BJ (cell line): ENCODE measurements at regions not wholly inside any gene's neighbourhood (a gene's known extent, or its start where the extent isn't known, plus 50 kb on each side); places are given as distances from the start of the nearest gene placed in this dataset.

Experiments used
- CTCF ChIA-PET: fragments of 350-600 bp; formaldehyde crosslinking; extraction: SDS; loops from one replicate; lab custom pipeline; 2021; ENCODE audit warnings: antibody characterized with exemption, inconsistent platforms; lab: Yijun Ruan, JAX
- POLR2A ChIA-PET: fragments of 300-600 bp; sonication (Branson Sonifier 250); formaldehyde crosslinking; extraction: SDS; loops from one replicate; lab custom pipeline; 2021; ENCODE audit warnings: antibody characterized with exemption; lab: Charles Lee
- DNase-seq: peaks from one replicate; pipeline ENCODE4 v3.0.0-alpha.2; 2011; ENCODE audit warnings: low read depth
- H3K27me3 ChIP-seq: 2 replicates; pipeline ENCODE4 v1.6.0; 2011; ENCODE audit warnings: low read length; ENCODE audit not compliant: control insufficient read depth, insufficient read depth
- H3K36me3 ChIP-seq: 2 replicates; pipeline ENCODE4 v1.5.1; 2011; ENCODE audit warnings: low read length; ENCODE audit not compliant: control insufficient read depth, insufficient read depth
- H3K4me3 ChIP-seq: 2 replicates; pipeline ENCODE4 v1.5.1; 2011; ENCODE audit warnings: low read depth, mild to moderate bottlenecking, control low read depth, low read length
- TF ChIP-seq, protein P1 (sequence below): IDR thresholded peaks from 2 replicates; pipeline ENCODE4 v1.5.1; 2011; ENCODE audit warnings: low read depth, mild to moderate bottlenecking, control low read depth, inconsistent platforms, low read length, moderate library complexity; ENCODE audit not compliant: insufficient read depth

DNA sequence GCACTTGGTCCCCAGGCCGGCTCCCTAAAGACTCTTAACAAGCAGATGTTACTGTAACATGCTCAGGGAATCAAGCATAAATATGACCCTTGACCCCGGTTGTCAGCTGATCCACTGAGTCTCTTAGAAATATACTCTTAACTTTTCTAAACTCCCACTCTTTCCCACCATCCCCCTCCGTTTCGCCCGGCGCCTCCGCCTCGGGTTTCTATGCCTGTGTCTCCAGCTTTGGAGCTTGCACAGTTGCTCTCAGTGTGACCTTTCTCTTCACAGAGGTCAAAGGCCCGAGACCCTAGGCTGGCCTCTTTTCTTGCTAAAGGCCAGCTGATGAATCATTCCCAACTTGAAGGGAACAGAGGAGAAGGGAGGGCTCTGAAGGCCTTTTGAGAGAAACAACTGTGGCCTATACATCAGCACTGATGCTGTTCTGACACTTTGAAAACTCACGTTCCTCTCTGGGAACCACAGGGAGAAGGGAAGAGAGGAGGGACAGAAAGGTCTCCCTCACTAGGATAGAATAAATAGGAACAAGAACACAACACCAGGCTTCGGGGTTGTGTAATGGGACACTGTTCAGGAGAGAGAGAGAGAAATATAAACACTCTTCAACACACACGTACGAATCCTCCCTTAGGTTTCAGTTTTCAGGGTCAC lies 484.5 kb upstream of the NR2F2 start:
- POLR2A ChIA-PET = interaction anchor here (0.6 kb wide), 1 partner anchor 15 kb away, joined by 3 read pairs; no protein-coding TSS in a partner anchor
- no peak for DNase-seq

DNA sequence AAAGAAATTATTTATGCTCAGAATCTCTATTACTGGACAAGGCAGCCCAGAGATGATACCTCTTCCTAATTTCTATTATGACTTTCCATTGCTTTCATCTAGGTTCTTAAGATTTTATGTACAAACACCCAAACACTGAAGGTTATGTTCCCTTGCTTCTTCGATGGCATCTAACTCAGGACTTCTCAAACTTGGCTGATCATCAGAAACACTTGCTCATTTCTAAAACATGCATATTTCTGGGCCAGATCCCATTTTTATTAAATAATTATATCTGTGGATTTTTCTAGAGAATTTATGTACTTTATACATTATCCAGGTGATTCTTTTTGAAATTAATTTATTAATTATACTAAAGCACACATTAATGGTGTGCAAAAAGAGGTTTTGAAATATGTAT lies 482.4 kb upstream of the NR2F2 start:
- Histone ChIP-seq H3K36me3 (no peaks in the 10 kb centered on the region), H3K27me3 (no peaks in the 10 kb centered on the region), H3K4me3 (no peak overlapping the region)
- ChIA-PET POLR2A (no interaction called here), CTCF (interaction anchor here (0.6 kb wide), 1 partner anchor 9 kb away, joined by 3 read pairs; no protein-coding TSS in a partner anchor)
- no peak for DNase-seq
- TF ChIP-seq, protein P1, sequence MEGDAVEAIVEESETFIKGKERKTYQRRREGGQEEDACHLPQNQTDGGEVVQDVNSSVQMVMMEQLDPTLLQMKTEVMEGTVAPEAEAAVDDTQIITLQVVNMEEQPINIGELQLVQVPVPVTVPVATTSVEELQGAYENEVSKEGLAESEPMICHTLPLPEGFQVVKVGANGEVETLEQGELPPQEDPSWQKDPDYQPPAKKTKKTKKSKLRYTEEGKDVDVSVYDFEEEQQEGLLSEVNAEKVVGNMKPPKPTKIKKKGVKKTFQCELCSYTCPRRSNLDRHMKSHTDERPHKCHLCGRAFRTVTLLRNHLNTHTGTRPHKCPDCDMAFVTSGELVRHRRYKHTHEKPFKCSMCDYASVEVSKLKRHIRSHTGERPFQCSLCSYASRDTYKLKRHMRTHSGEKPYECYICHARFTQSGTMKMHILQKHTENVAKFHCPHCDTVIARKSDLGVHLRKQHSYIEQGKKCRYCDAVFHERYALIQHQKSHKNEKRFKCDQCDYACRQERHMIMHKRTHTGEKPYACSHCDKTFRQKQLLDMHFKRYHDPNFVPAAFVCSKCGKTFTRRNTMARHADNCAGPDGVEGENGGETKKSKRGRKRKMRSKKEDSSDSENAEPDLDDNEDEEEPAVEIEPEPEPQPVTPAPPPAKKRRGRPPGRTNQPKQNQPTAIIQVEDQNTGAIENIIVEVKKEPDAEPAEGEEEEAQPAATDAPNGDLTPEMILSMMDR = no peak

More for the DNA sequence above, 484.5 kb upstream of the NR2F2 start:
- no peak overlapping the region for H3K4me3 ChIP-seq
- H3K36me3 ChIP-seq = no peaks in the 10 kb centered on the region
- no peaks in the 10 kb centered on the region for H3K27me3 ChIP-seq
- CTCF ChIA-PET = no interaction called here
- TF ChIP-seq, protein P1 = no peak

DNA sequence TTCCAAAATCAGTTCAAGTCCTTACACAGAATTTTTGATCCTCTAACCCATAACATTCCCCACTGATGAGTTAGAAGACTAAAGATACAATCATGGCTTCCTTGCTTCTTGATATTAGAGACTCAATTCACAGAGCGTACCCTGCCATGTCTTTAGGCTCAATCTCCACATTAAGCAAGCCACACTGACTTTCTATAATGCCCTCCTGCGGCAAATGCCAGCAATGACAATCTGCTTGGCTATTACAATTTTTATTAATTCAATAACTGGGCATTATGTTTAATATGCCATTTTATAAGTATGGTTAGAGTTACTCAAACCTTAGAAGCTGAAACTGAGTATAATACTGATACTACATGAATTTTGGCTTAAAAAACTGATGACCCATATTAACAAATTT lies 479.7 kb upstream of the NR2F2 start:
- CTCF ChIA-PET = no interaction called here
- Histone ChIP-seq H3K27me3 (no peaks in the 10 kb centered on the region), H3K36me3 (no peaks in the 10 kb centered on the region), H3K4me3 (no peak overlapping the region)
- POLR2A ChIA-PET = no interaction called here
- DNase-seq = no peak
- TF ChIP-seq, protein P1 = no peak

DNA sequence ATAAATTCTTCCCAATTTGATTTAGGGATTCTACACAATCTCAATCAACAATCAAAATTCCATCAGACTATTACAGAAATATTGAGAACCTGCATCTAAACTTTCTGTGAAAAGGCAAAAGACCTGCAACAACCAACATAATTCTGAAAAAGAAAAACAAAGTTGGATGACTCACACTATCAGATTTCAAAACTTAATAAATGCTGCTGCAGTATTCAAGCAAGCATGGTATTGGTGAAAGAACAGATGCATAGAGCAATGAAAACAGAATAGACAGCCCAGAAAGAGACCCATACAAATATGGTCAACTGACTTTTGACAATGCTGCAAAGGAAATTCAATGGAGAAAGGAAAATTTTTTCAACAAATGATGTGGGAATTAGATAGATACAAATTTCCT lies 477.1 kb upstream of the NR2F2 start:
- no peaks in the 10 kb centered on the region for H3K27me3 ChIP-seq
- ChIA-PET CTCF (interaction anchor here (0.6 kb wide), 3 partner anchors 25 to 130 kb away, joined by 3 to 4 read pairs (median 4); no protein-coding TSS in a partner anchor), POLR2A (no interaction called here)
- TF ChIP-seq, protein P1 = no peak
- H3K36me3 ChIP-seq = no peaks in the 10 kb centered on the region
- DNase-seq = no peak
- no peak overlapping the region for H3K4me3 ChIP-seq

GRCh38 chr15:95857124-95857757 lies 473.3 kb upstream of the NR2F2 start:
- TF ChIP-seq, protein P1 = no peak
- peak; percentile 29 for DNase-seq
- Histone ChIP-seq H3K36me3 (no peaks in the 10 kb centered on the region), H3K4me3 (no peak overlapping the region), H3K27me3 (no peaks in the 10 kb centered on the region)
- ChIA-PET POLR2A (interaction anchor here (0.6 kb wide), 1 partner anchor 470 kb away, joined by 5 read pairs; no protein-coding TSS in a partner anchor), CTCF (interaction anchor here (0.6 to 2.3 kb wide), 2 partner anchors 9 to 12 kb away, joined by 3 to 6 read pairs; no protein-coding TSS in a partner anchor)
